ENCODE measurements at regions not wholly inside any gene's neighbourhood (a gene's known extent, or its start where the extent isn't known, plus 50 kb on each side); places are given as distances from the start of the nearest gene placed in this dataset.

GRCh38 chr5:9922719-9923118 is 292.6 kb upstream of the TAS2R1 start:
- no peak for ATAC-seq
- no peak for TF ChIP-seq POU6F1 (CRISPR knock-in tag; IDR thresholded peaks at IDR 0.05; ENCODE audit: borderline replicate concordance, low read depth)
- no peak for TF ChIP-seq TSHZ2 (CRISPR knock-in tag; IDR thresholded peaks at IDR 0.05)
- TF ChIP-seq CREB5 (CRISPR knock-in tag; IDR thresholded peaks at IDR 0.05; ENCODE audit: low read depth): no peak
- no peak for TF ChIP-seq GLIS3 (CRISPR knock-in tag; IDR thresholded peaks at IDR 0.05)
- no peak for TF ChIP-seq PPARA (CRISPR knock-in tag; IDR thresholded peaks at IDR 0.05; ENCODE audit: borderline replicate concordance)
- no peak for TF ChIP-seq CSDC2 (CRISPR knock-in tag; IDR thresholded peaks at IDR 0.05)
- TF ChIP-seq TOX (CRISPR knock-in tag; IDR thresholded peaks at IDR 0.05; ENCODE audit: borderline replicate concordance): no peak
- TF ChIP-seq ZNF70 (CRISPR knock-in tag; IDR thresholded peaks at IDR 0.05): no peak
- TF ChIP-seq ZC3H10 (CRISPR knock-in tag; IDR thresholded peaks at IDR 0.05): no peak
- TF ChIP-seq ZFP3 (CRISPR knock-in tag; IDR thresholded peaks at IDR 0.05): no peak
- TF ChIP-seq CSRNP3 (CRISPR knock-in tag; IDR thresholded peaks at IDR 0.05): no peak
- no peak for TF ChIP-seq TCF4 (CRISPR knock-in tag; IDR thresholded peaks at IDR 0.05; ENCODE audit: borderline replicate concordance)
- no peak for TF ChIP-seq ISL1 (CRISPR knock-in tag; IDR thresholded peaks at IDR 0.05)
- no peak for TF ChIP-seq OSR1 (CRISPR knock-in tag; IDR thresholded peaks at IDR 0.05)

GRCh38 chr5:9920697-9921096 is 290.5 kb upstream of the TAS2R1 start:
- ATAC-seq: no peak

More at GRCh38 chr5:9920697-9921096, 290.5 kb upstream of the TAS2R1 start:
- TF ChIP-seq RARB (CRISPR knock-in tag; IDR thresholded peaks at IDR 0.05) (no peak), OSR1 (CRISPR knock-in tag; IDR thresholded peaks at IDR 0.05) (no peak), ARNTL (CRISPR knock-in tag; IDR thresholded peaks at IDR 0.05; ENCODE audit: borderline replicate concordance, low read depth) (no peak), SNAI2 (CRISPR knock-in tag; IDR thresholded peaks at IDR 0.05) (no peak), TOX (CRISPR knock-in tag; IDR thresholded peaks at IDR 0.05; ENCODE audit: borderline replicate concordance) (no peak), GLIS3 (CRISPR knock-in tag; IDR thresholded peaks at IDR 0.05) (no peak), ISL1 (CRISPR knock-in tag; IDR thresholded peaks at IDR 0.05) (no peak), ZFP3 (CRISPR knock-in tag; IDR thresholded peaks at IDR 0.05) (no peak), BACH2 (CRISPR knock-in tag; IDR thresholded peaks at IDR 0.05; ENCODE audit: borderline replicate concordance) (no peak), ZC3H10 (CRISPR knock-in tag; IDR thresholded peaks at IDR 0.05) (no peak), ZNF565 (CRISPR knock-in tag; conservative IDR thresholded peaks at IDR 0.05; ENCODE audit: low read depth) (no peak), PPARA (CRISPR knock-in tag; IDR thresholded peaks at IDR 0.05; ENCODE audit: borderline replicate concordance) (no peak), ESRRG (CRISPR knock-in tag; IDR thresholded peaks at IDR 0.05) (no peak), TCF4 (CRISPR knock-in tag; IDR thresholded peaks at IDR 0.05; ENCODE audit: borderline replicate concordance) (no peak), PATZ1 (CRISPR knock-in tag; IDR thresholded peaks at IDR 0.05; ENCODE audit: borderline replicate concordance) (no peak), ZFP30 (CRISPR knock-in tag; IDR thresholded peaks at IDR 0.05) (no peak), ZNF8 (CRISPR knock-in tag; IDR thresholded peaks at IDR 0.05) (no peak)

Data from SK-N-SH treated with all-trans-retinoic acid at 6 μM for 48 hours (cell line).